NCI-H2196 (cell line): ENCODE measurements at regions not wholly inside any gene's neighbourhood (a gene's known extent, or its start where the extent isn't known, plus 50 kb on each side); places are given as distances from the start of the nearest gene placed in this dataset.
"Not testable (repeated sequence)": the region's sequence is repeated elsewhere in the genome, so short reads cannot be mapped to it uniquely, and the experiment has no call there.

Source experiments
- DNase-seq: peaks from one replicate; lab custom pipeline; 2025; ENCODE audit not compliant: unreplicated experiment; lab: John Stamatoyannopoulos, UW

- no peak for DNase-seq
Measured at GRCh38 chr6:8361259-8361658, 74.1 kb downstream of the SLC35B3 start.

DNA sequence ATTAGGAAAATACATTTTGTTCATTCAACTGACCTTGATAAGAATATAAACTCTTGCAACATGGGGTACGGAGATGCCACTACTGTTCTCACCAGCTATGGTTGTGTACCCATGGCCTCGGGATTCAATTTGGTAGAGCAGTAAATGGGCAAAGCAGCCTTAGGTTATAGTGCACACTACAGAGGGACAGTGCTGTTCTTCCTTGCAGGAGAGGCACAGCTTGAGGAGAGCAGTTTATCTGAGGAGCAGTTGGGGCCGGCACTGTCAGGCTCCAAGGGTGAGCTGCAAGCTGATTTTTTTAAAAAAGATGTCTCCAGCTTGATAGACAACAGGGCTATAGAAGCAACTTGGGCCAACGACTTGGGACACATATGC is 82.4 kb downstream of the SLC35B3 start:
- no peak for DNase-seq

DNA sequence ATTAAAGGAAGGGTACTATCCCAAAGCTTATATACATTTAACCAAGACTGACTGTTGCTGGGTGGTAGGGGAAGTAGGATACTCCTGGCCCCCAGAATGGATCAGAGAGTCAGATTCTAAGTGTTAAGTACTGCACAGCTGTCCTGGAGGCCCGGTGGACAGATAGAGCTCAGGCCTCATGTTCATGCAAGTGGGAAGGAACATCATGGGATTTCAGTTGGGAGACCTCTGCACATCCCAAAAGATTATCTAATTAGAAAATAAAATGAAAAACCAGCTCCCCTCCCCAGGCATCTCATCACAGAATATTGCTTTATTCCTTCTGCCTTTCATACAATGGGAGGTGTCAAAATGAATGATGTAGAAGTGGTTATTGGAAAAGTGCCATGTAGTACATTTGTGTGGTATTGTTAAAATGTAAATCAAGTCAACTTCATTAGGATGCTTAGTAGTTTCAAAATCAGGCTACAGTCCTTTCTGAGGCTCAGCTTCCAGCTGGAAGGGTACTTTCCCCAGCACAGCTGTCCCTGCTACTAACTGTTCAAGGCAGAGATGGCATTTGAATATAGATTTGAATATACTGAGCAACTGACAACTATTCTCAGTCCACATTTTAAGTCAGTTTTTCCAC is 82.9 kb downstream of the SLC35B3 start:
- no peak for DNase-seq

GRCh38 chr6:8343600-8343999 is 91.7 kb downstream of the SLC35B3 start:
- DNase-seq: no peak

DNA sequence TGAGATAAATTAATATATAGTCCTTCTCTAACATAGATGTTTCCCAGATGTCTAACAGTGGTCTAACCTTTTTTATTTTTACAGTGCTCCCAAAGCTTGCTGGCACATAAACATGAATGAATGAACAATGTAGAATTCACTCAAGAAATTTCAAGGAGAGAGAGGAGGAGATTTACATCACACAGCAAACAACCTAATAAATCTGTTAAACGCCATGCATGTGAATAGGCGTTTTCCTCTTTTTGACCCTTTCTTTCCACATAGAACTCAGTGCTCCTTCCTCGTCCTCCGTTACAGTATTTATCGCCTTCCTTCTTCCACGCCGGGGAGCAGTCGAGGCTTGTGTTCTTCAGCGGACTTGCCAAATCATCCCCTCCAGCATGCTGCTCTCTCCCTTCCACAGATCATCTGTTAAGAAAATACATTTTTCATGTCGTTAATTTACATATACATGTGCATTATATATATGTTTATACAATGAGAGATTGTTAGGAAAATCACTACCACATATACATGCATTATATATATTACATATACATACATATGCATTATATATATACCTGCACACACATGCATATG is 93.0 kb downstream of the SLC35B3 start:
- no peak for DNase-seq

- no peak for DNase-seq
Measured at GRCh38 chr6:8337147-8337546, 98.2 kb downstream of the SLC35B3 start.

GRCh38 chr6:8336406-8337057 is 98.8 kb downstream of the SLC35B3 start:
- no peak for DNase-seq

DNA sequence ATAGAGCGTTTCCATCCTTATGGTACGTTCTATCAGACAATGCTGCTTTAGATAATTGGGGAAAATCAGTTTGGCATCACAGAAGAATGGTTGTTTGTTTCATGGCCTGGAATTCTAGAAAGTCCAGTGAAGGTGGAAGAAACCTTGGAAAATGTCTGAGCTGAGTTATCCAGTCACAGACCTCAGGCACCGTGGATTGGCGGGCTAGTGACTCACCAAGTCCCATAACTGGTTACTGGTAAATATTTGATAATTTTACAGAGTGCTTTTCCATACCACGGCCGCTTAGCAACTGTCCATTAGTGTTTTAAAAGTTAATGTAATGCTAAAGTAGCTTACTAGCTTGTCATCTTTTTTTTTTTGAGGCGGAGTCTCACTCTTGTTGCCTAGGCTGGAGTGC is 99.4 kb downstream of the SLC35B3 start:
- no peak for DNase-seq

DNA sequence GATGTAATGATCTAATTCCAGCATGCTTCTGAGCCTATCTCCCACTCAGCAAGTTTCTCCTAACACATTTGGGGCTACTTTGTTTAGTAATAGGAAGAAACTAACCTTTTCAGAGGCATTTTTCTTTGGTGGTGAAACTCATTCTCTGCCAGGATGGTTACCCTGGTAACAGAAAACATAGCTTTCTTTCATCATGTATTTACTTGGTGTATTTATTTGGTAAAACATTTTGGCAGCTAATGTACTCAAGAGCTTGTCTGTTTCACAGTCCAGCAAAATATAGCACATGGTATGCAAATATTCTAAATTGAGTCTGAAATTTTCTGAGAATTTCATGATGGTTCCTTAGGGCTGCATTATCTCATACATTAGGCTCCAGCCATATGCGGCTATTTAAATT is 100.0 kb downstream of the SLC35B3 start:
- peak; percentile 53 for DNase-seq

DNA sequence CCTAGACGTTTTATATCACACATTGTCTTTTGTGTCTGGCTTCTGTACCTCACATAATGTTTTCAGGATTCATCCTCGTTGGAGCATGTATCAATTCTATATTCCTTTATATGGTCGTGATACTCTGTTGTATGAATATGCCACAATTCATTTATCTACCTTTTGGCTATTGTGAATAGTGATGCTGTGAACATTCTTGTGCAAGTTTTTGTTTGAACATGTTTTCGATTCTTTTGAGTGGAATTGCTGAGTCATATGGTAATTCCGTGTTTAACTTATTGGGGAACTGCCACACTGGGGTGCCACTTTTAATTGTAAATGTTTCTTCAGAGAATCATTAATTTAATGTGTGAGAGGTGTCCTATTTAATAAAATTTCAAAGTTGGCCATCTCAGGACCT is 101.2 kb downstream of the SLC35B3 start:
- no peak for DNase-seq

GRCh38 chr6:8329562-8329961 is 105.8 kb downstream of the SLC35B3 start:
- DNase-seq: peak; percentile 31

GRCh38 chr6:8325743-8326142 is 109.6 kb downstream of the SLC35B3 start:
- no peak for DNase-seq

- DNase-seq: no peak
Measured at GRCh38 chr6:8322659-8323058, 112.7 kb downstream of the SLC35B3 start.

- no peak for DNase-seq
Measured at GRCh38 chr6:8321671-8322404, 113.5 kb downstream of the SLC35B3 start.

- DNase-seq: no peak
Measured at GRCh38 chr6:8315154-8315553, 120.2 kb downstream of the SLC35B3 start.

DNA sequence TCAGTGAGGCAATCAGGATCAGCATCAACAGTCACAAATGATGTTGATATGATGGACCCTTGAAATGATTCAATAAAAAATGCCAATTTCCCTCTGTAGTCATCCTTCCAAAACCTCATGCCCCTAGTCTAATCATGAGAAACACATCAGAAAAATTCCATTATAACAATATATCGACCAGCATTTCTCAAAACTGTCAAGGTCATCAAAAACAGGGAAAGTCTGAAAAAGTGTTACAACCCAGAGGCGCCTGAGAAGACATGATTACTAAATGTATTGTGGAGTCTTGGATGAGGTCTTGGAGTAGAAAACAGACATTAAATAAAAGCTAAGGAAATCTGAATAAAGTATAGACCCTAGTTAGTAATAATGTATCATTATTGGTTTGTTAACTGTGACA is 133.8 kb downstream of the SLC35B3 start:
- DNase-seq: no peak

DNA sequence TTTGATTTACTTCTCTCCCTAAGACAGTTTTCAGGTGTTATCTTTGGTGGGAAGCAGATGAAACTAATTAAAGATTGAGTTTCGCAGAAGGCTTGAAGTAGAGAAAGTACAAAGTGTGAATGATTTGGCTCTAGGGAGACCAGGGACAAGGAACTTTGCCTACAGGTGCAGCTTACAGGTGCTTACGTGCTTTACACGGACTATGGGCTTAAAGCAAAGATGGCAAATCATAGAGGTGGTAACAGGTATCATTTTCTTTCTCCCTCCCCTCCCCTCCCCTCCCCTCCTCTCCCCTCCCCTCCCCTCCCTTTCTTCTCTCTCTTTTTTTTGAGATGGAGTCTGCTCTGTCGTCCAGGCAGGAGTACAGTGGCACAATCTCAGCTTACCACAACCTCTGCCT is 136.3 kb downstream of the SLC35B3 start:
- DNase-seq: no peak

GRCh38 chr6:8282946-8283345 is 152.4 kb downstream of the SLC35B3 start:
- not testable (repeated sequence) for DNase-seq

- DNase-seq: no peak
Measured at GRCh38 chr6:8282380-8282779, 153.0 kb downstream of the SLC35B3 start.

- DNase-seq: no peak
Measured at GRCh38 chr6:8279041-8279805, 156.1 kb downstream of the SLC35B3 start.

DNA sequence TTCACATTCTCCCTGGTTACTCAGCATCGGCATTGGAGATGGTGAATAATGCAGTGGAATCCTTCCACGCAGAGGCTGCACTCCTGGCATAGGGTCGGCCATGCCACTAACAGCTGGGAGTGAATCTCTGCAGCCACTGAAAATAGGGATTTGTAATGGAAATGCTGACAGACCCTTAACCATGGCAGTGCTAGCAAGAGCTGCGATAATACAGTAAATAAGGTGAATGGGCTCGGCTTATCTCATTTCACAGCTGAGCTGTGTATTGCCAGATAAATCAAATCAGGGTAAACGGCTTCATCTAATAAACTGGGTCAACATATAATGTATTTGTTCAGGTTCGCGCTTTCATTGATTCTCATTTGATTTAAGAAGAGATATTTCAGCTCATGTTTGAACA is 156.8 kb downstream of the SLC35B3 start:
- DNase-seq: no peak
